GM18508 (cell line): ENCODE measurements at regions not wholly inside any gene's neighbourhood (a gene's known extent, or its start where the extent isn't known, plus 50 kb on each side); places are given as distances from the start of the nearest gene placed in this dataset.

ENCODE experiments used
- ATAC-seq: cut with Tn5 transposase; IDR thresholded peaks from one replicate; pipeline ENCODE4 v1.9.1; 2021; ENCODE audit warnings: moderate number of reproducible peaks; ENCODE audit not compliant: insufficient read depth, unreplicated experiment

- no peak for ATAC-seq
Observed at GRCh38 chr15:47300596-47300995, 416.7 kb upstream of the SEMA6D start.

- ATAC-seq: no peak
Observed at GRCh38 chr15:47301481-47301880, 415.8 kb upstream of the SEMA6D start.

- no peak for ATAC-seq
Observed at GRCh38 chr15:47304656-47305055, 412.6 kb upstream of the SEMA6D start.

GRCh38 chr15:47312161-47312560 lies 405.1 kb upstream of the SEMA6D start:
- no peak for ATAC-seq

GRCh38 chr15:47326410-47327333 lies 390.6 kb upstream of the SEMA6D start:
- ATAC-seq: no peak

- no peak for ATAC-seq
Observed at GRCh38 chr15:47331829-47332393, 385.4 kb upstream of the SEMA6D start.

GRCh38 chr15:47332481-47332880 lies 384.8 kb upstream of the SEMA6D start:
- ATAC-seq: no peak

- no peak for ATAC-seq
Observed at GRCh38 chr15:47333734-47334133, 383.6 kb upstream of the SEMA6D start.

- no peak for ATAC-seq
Observed at GRCh38 chr15:47334805-47335535, 382.3 kb upstream of the SEMA6D start.

GRCh38 chr15:47337106-47337505 lies 380.2 kb upstream of the SEMA6D start:
- ATAC-seq: no peak

- ATAC-seq: no peak
Observed at GRCh38 chr15:47337836-47338235, 379.5 kb upstream of the SEMA6D start.

- no peak for ATAC-seq
Observed at GRCh38 chr15:47338771-47339170, 378.5 kb upstream of the SEMA6D start.

- ATAC-seq: no peak
Observed at GRCh38 chr15:47339800-47340570, 377.3 kb upstream of the SEMA6D start.

- no peak for ATAC-seq
Observed at GRCh38 chr15:47340571-47340920, 376.8 kb upstream of the SEMA6D start.

- no peak for ATAC-seq
Observed at GRCh38 chr15:47349179-47349578, 368.1 kb upstream of the SEMA6D start.

GRCh38 chr15:47351501-47351900 lies 365.8 kb upstream of the SEMA6D start:
- ATAC-seq: no peak

GRCh38 chr15:47352217-47352616 lies 365.1 kb upstream of the SEMA6D start:
- ATAC-seq: no peak

- no peak for ATAC-seq
Observed at GRCh38 chr15:47355759-47356158, 361.5 kb upstream of the SEMA6D start.

GRCh38 chr15:47356297-47356696 lies 361.0 kb upstream of the SEMA6D start:
- no peak for ATAC-seq

- ATAC-seq: no peak
Observed at GRCh38 chr15:47358876-47359275, 358.4 kb upstream of the SEMA6D start.

- ATAC-seq: no peak
Observed at GRCh38 chr15:47360305-47360704, 357.0 kb upstream of the SEMA6D start.
